GM19099 (cell line): ENCODE measurements at regions not wholly inside any gene's neighbourhood (a gene's known extent, or its start where the extent isn't known, plus 50 kb on each side); places are given as distances from the start of the nearest gene placed in this dataset.

Source experiments
- POLR2A ChIP-seq: IDR thresholded peaks from 3 replicates; pipeline ENCODE4 v1.6.1; 2011; ENCODE audit warnings: low read depth; ENCODE audit not compliant: insufficient read length; ENCODE audit errors: extremely low read depth

DNA sequence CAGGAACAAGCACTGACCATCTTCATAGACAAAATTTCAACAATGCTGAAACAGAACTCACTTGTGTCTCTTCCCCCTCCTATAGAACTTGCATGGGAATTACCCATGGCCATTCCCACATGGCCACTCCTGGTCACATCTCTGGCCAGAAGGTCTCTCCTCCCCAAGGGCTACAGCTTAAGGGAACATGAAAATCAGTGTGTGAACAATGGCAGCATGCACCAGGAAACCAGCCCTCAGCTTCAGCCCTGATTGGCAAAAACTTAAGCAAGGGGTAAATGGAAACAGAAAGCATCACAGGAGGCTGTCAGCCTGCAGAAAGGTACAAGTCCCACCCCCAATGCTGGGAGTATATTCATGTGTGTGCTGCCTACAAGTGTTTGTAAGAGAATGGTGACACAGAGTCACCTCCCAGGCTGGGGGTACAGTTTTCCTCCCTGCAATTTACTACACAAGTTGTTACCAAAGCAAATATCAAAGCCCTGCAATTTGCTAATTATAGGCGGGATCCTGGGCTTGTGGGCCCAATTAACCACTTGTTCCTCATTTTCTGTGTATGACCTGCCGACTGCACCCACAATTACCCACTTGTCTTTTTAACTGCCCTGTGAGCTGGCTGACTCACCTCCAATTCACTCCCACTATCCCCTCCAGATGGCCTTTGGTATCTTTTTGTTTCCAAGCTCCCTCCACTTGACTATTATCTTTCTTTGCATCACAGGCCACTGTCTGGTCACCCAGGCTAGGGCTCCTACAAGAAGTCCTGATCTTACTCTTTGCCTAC is 84.4 kb upstream of the HES1 start:
- no peak for TF ChIP-seq POLR2A

DNA sequence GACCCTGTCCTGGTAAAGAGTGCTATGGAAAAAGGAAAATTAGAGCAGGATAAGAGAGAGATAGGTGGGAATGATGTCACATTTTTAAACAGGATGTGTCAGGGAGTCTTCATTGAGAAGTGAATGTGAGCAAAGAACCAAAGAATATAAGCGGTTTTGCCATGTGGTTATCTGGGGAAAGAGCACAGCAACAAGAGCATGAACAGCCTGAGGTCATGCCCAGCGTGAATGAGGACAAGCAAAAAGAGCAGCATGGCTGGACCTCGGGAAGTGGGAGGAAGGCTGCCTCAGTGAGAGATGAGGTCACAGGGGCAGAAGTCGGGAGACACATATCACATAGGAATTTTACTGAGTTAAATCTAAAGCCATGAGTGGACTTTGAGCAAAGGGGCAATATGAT is 82.8 kb upstream of the HES1 start:
- TF ChIP-seq POLR2A = no peak

DNA sequence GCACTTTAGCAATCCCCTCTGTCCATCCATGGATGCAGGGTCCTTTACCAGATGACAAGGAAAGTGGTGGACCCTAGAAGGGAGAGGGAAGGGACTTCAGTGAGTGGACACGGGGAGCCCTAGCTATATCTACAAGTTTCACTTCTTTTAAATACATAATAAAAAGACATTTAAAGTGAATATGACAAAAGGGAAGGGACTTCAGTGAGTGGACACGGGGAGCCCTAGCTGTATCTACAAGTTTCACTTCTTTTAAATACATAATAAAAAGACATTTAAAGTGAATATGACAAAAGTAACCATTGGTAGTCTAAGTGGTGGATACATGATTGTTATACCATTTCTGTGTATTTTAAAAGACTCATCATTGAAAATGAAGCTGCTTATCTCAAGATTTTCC is 81.9 kb upstream of the HES1 start:
- TF ChIP-seq POLR2A = no peak

DNA sequence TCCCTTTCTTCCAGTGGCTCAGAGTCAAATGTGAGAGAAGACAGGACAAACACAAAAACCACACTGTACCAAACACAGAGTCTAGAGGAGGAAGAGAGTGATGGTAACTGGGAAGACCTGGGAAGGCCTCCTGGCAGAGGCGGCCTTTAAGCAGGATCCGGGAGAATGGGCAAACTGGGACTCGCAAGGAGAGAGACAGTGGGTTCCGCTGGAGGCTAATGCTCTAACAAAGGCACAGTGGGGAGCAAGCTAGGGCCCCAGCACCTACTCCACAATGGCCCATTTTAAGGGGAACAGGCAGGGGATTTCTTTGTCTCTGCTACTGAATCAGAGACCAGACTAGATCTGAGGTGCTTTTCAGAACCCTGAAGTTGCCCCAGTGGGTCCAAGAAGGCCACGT is 81.4 kb upstream of the HES1 start:
- TF ChIP-seq POLR2A = no peak

DNA sequence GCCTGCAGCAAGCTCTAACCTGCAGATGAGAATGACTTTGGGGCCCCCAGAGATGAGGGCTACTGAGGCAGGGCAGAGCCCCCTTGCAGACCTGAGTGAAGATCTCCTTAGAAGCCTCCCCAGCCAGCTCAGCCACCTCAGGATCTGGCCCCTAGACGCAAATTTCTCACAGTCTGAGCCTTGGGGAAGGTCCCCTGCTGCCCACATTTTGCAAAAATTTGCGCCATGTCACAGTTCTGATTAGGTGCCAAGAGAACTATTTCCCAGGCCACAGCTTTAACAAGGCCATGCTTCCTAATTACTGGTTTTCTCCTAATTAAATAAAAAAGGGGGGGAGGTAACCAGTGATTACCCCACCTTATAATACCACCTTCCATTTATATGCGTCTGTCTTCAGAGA is 81.0 kb upstream of the HES1 start:
- TF ChIP-seq POLR2A = no peak

DNA sequence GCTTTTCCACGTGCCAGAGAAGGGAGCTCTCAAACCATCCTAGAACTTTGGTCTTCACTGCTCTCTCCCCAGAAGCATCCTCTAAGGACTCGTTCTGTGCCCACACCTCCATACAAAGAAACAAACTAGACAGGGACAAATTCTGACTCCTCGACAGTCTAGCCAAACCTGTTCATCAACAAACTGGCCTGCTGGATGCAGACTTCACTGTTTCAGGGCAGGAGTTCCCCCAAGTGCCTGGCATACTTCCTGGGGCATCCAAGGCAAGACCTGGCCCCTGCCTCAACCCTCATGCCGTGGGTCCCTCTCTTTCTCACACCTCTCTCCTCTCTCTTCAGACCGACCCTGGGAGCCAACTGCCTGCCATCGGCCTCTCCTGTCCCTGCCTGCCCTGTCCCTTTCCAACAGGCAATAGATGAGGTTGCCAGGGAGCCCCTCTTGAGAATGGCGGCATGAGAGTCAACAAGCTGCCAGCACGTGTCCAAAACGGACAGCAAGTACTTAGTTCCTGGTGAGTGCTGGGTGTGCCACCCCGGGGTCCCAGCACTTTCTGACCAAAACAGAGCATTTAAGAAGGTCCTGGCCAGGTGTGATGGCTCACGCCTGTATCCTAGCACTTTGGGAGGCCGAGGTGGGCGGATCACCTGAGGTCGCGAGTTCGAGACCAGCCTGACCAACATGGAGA is 79.1 kb upstream of the HES1 start:
- TF ChIP-seq POLR2A = no peak

DNA sequence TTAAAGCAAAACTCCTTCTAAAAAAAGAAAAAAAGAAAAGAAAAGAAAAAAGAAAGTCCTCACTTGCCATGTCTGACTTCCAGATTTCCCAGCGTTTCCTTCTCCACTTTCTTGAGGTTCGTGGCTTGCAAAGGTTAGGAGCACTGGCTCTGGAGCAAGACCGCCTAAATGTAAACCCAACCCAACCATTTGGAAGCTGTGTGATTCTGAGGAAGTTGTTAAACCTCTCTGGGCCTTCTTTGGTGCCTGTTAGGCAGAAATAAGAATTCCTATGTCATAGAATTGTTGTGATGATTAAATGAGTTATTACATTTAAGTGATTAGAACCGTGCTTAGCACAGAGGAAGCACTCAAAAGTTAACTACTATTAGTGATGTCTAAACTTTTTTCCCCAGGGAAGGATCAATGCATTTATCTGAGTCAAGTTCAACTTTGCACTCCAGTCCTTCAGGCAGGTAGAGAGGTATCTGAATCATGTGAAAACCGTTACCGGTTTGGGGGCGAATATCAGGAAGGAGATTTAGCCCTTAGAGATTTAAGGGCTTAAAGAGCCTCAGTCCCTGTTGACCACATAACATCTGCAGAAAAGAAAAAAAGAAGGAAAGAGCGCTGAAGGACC is 78.3 kb upstream of the HES1 start:
- no peak for TF ChIP-seq POLR2A

DNA sequence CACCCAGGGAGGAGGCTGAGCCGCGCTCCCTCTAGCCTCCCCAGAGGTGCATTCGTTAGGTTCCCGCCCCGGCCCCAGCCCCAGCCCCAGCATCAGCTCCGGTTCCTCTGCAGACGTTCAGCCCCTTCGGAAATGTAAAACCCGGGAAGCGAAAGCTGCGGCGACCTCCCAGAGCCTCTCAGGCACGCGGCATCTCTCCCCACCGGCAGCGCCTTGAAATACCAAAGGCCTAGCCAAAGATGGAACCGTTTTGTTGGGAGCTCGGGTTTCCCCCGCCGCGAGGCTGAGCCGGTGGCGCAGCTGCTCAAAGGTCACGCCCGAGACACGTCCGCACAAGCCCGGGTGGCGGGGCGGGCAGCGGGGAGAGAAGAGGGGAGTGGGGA is 77.8 kb upstream of the HES1 start:
- peak; percentile 47 for TF ChIP-seq POLR2A

DNA sequence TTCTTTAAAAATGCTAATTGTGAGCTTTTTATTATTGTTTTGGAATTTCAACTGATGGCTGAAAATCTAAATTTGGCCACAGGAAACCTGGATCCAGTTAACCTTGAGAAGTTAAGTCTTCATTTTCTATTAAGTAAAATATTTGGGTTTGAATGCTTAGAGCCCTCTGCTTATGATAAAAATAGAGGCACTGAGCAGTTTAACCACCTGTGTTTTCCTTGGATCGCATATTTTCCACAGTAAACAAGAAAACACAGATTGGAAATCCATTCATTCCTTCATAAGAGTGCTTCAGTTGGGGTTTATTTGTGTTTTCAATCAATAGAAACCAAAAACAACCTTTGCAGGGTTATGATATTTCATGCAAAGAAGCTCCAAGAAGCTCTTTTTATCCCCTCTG is 77.2 kb upstream of the HES1 start:
- TF ChIP-seq POLR2A = no peak

DNA sequence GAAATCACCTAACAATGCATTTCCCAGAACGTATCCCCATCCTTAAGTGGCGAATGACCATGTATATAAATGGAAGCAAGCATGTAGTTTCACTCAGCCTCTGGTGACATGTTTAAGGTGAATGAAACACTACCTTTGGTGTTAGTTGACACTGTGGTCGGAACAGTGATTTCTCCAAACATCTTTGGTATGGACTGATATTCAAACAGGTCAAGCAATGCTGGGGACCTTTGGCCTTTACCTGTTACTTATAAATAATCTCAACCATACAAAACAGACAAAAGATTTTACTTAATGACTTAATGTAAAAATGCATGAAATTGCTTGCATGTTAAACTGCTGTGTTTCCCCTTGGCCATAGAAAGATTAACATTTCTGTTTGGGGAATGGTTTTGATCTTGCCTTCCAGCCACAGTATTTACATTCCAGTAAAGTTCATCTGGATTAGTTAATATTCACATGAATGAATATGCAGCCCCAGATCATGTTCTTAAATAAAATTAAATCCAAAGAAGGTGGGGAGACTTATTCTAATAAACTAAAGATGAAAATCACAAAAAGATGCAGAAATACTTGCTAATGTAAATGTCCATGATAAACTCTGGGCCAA is 74.4 kb upstream of the HES1 start:
- no peak for TF ChIP-seq POLR2A

DNA sequence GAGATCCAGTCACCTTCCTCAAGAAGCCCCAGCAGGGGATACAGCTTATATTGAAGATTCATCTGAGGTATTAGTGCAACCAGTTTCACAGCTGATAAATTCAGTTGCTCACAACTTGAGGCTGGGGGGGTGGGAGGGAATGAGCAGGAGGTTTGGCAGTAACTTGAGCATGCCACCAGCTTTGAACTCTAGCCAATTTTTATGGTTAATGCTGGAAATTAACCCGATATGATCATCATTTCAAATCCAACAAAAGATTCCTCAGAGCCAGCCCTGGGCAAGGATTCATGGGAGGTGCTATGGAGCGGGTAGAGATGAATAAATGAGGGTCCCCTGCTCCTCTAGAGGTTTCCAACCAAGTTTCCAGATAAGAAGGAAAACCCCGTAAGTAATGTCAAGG is 73.1 kb upstream of the HES1 start:
- TF ChIP-seq POLR2A = no peak

DNA sequence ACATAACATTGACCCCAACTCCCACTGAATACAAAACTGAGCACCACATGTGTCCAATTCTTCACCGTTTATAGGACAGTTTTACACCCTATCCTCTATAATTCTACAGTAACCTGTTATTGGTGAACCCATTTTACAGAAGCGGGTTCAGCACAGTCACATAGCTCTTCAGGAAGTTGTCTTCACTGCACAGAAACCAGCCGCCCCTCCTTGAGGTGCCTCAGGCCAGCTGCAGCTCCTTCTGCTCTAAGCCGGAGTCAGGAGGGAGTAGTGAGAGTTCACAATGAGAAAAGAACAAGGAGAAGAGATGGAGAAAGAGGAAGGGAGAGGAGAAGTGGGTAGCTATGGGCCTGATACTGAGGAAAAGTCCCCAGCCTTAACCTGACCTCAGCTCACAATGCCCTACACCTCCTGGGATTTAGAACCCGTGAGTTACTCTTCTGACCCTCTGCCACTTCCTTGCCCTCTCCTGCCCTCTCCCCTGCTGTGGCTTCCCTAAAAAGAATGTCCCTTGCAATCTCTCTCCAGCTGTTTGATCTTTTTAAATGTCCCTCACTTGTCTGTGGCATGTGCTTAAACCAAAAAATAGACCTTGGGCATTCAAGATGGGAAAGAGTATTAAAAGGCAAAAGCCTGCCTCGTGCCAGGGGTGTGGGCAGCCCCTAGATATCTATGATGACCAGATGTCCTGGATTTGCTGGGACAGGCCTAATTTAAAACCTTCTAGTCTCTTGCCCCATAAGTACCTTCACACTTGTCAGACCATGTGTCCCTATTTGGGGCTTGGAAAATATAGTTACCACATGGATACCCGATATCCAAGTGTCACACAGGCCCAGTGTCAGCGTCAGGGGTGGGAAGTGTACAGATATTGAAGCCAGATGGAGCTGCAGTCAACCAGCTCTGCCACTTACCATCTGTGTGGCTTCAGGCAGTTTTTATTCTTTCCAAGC is 71.3 kb upstream of the HES1 start:
- TF ChIP-seq POLR2A = no peak

DNA sequence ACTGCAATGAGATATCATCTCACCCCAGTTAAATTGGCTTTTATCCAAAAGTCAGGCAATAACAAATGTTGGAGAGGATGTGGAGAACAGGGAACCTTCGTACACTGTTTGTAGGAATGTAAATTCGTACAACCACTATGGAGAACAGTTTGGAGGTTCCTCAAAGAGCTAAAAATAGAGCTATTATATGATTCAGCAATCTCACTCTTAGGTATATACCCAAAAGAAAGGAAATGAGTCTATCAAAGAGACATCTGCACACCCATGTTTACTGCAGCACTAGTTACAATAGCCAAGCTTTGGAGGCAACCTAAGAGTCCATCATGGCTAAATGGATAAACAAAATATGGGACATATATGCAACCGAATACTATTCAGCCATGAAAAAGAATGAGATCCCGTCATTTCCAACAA is 68.0 kb upstream of the HES1 start:
- no peak for TF ChIP-seq POLR2A

DNA sequence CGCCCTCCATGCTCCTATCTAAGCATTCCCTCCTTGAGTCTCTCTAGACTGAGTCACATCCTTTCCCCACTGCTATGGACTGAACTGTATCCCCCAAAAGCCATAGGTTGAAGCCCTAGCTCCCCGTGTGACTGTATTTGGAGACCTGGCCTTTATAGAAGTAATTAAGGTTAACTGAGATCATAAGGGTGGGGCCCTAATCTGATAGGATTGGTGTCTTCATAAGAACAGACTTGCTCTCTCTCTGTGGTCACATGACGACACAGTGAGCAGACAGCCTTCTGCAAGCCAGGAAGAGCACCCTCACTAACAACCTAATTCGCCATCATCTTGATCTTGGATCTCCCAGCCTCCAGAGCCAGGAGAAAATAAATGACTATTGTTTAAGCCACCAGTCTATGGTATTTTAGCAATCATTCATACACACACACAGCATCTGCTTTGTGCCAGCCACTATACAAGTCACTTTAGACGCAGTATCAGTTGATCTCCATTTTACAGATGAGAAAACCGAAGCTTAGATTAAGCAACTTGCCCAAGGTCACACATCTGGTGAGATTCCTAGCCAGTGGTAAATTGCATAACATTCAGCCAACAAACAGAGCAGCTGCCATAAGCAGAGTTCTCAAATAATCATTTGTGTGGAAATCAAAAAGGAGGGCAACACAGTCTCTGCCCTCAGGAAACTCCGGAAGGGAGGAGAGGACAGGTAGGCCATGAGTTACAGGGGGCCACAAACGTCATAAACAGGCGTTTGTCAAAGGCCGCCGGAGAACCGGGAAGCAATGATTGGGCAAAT is 66.3 kb upstream of the HES1 start:
- no peak for TF ChIP-seq POLR2A
